GM21529 (cell line): ENCODE measurements at regions not wholly inside any gene's neighbourhood (a gene's known extent, or its start where the extent isn't known, plus 50 kb on each side); places are given as distances from the start of the nearest gene placed in this dataset.
A peak's percentile ranks its signal among the peaks of the same experiment; 100 is the strongest.

Experiments
- ATAC-seq: cut with Tn5 transposase; IDR thresholded peaks from one replicate; pipeline ENCODE4 v1.9.1; 2021; ENCODE audit not compliant: unreplicated experiment

DNA sequence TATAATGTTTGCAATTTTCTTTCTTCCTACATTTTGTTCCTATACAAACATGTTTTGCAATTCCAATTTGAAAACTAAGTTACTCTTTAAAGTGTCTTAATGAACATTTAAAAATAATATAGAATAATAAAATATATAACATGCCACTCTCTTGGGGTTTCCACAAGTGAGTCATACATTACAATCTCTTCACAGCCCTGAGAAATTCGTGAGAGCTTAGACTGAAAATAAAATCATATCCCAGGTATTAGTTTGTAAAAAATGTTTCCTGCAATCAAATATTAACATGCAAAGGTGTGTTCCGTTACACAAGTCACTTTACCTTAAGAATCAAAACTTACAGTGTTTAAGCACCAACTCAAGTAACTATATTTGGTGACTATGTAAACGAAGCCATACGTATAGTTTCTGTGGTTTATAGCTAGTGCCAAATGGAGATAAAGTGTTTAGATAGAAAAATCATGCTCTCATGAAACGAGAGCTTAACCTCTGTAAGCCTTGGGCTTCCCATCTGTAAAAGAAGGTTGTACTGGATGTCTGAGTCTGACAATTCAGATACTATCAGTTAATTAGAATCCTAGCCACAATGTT is 253.6 kb upstream of the ANO3 start:
- no peak for ATAC-seq

- no peak for ATAC-seq
Observed at GRCh38 chr11:26084313-26084712, 247.6 kb upstream of the ANO3 start.

DNA sequence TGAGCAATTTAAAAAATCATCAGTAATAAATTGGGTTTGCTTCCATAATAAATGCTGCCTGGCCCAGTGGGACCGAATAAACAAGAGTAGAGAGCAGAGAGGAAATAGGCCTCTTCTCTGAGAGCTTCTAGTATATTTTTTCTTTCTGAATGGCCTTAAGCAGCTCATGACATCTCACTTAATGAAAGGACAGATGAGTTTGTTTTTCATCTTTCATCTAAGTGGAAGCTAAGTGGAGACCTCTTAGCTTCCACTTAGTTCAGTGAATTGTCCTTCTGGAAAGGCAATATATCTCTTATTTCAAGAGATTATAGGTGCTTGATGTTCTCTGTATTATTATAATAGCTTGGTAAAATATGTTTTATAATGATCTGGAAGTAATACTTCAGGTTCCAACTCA is 245.9 kb upstream of the ANO3 start:
- ATAC-seq = no peak

GRCh38 chr11:26087120-26087935 is 244.6 kb upstream of the ANO3 start:
- ATAC-seq = peak; percentile 92

DNA sequence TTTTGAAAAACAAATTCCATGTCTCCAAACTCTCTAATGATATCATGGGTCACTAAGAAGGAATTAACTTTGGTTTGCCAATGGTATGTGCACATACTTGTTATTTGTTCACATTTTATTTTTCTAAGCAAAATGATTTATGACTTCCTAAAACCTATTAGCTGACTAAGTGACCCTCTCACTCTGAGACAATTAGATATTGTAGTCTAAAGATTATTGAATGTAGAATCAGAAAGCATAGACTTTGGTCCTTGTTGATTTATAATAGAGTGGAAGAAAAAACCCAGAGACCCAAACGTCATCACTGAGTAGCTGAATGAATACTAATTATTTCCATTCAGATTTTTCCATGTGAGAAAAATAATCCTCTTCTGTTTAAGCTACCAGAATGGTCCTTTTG is 243.5 kb upstream of the ANO3 start:
- no peak for ATAC-seq

DNA sequence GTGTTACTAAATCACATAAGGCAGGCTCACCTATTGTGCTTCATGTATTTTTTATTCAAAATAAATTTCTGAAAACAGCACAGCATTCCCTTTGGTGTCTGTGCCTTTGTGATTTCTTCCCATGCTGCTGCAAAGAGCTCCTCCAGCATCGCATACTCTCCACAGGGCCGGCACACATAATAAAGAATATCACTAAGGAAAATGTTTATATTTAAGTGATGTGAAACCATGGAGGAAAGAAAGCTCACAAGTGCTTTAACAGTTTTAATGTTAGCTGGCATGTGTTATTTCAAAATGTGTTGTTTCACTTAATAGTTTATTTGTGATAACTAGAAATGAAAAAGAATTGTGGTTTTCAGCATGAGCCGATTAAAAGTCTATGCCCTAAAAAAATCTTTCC is 241.3 kb upstream of the ANO3 start:
- no peak for ATAC-seq

GRCh38 chr11:26093206-26093605 is 238.7 kb upstream of the ANO3 start:
- no peak for ATAC-seq

GRCh38 chr11:26095340-26095739 is 236.6 kb upstream of the ANO3 start:
- ATAC-seq = no peak

DNA sequence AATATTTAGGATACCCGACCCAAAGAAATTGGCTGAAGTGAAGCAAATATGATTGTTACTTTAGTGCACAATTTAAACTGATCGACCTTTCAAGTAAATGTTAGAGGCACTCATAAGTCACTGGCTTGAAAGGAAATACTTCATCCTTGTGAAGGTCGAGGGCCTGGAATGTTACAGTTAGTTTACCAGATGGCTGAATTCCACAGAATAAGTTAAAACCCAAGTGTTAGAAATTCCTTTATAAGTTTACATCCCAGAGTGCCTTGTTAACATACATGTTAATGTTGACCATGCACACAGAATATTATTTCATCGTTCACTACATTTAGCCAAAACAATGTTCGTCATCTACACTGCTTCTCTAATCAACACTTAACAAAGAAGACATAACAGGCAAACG is 235.5 kb upstream of the ANO3 start:
- ATAC-seq = no peak

DNA sequence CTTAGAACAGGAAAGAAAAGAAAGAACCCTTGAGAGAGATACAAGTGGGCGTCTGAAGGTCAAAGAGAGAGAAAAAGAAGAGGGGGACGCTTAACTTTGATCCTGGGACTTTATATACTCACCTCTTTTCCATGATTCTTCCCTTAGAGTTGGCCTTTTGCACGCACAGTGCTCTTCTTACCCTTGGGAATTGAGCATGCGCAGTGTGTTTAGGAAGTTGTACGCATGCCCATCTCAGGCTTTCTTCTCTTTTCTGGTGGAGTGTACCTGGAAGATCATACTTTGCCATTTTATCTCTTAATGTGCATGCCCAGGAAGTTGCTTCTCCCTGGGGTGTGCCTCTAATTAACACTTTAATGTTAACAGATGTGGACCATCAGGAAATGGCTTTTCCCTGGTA is 229.6 kb upstream of the ANO3 start:
- ATAC-seq = no peak

GRCh38 chr11:26105762-26106423 is 226.0 kb upstream of the ANO3 start:
- no peak for ATAC-seq

DNA sequence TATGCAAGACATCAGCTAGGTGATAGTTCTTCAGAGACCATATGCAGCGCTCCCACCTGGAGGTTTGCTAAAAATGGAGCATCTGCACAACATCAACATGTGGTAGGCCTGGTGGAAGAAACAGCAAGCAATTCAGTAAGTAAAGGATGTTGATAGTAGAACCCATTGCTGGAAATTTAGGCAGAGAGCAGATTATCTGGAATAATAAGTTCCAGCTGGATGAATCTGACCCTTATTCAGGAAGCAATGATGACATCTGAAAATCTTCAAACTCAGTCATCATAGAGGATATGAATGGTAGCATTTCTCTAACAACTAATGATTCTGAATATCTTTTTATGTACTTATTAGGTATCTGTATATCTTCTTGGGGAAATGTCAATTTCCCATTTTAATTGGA is 225.2 kb upstream of the ANO3 start:
- no peak for ATAC-seq

DNA sequence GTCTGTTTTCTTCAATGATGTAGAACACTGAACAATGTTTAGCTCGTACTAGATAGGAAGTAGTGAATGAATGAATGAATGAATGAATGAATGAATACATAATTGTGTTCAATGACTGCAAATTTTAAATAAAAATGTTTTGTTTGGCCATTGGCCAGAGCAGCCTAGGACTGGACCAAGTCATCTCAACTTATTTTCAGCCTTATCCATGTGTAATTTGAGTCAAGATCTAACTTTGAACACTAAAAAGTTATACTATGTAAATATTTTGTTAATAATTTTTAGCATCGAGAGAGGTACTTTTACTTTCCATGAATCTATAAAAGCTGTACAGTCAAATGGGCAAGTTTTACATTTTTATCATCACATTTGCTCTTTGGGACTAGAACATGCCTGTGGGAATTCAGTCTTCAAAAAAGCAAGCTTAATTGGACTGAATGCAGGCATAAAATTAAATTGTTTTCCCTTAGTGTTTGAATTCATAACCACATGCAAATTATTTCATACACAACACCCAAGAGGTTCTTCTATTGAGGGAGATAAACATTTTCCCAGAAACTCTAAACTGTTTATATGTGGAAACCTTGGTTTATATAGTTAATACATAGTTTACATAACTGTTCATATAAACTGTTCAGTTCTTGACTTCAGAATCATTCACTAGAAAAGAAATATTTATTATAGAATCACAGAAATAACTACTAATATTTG is 222.1 kb upstream of the ANO3 start:
- no peak for ATAC-seq

- no peak for ATAC-seq
Observed at GRCh38 chr11:26112264-26112663, 219.7 kb upstream of the ANO3 start.

DNA sequence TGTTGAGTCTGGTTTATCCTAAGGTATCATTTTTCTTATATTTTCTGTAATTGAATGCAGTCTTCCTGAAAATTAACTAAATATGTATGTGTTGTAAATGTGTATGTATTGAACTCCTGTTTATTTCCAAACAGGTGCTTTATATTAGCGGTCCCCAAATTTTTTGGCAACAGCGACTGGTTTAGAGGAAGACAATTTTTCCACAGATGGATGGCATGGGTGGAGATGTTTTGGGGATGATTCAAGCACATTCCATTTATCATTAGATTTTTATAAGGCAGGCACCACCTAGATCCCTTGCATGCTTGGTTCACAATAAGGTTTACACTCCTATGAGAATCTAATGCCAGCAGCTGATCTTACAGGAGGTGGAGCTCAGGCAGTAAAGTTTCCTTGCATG is 210.5 kb upstream of the ANO3 start:
- ATAC-seq = no peak

DNA sequence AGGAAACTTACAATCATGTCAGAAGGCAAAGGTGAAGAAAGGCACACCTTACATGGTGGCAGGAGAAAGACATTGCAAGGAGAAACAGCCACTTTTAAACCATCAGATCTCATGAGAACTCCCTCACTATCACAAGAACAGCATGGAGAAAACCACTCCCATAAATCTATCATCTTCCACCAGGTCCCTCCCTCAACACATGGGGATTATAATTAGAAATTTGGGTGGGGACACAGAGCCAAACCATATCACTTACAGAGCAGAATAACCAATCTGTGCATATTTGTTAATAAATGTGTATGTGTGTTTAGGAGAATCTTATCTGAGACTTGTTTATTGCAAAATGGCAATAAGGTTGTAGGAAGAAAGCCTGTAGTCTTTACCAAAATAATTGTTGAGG is 205.2 kb upstream of the ANO3 start:
- ATAC-seq = no peak

DNA sequence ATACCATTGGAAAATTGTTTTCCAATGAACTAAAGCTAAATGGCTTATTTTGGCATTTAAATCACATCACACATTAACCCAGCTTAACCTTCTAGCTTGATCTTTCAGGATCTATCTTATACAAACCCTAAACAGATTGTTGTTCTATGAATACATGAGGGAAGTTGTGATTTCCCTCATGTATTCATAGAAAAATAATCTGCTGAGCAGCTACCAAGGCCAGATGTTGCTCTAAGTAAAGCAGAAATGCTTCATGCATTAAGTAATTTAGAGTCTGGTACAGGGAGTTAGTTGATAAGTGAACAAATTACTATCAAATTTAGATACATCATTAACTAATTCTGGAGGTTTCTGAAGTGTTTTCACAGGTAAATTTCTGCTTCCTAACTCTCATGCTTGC is 204.6 kb upstream of the ANO3 start:
- ATAC-seq = no peak

DNA sequence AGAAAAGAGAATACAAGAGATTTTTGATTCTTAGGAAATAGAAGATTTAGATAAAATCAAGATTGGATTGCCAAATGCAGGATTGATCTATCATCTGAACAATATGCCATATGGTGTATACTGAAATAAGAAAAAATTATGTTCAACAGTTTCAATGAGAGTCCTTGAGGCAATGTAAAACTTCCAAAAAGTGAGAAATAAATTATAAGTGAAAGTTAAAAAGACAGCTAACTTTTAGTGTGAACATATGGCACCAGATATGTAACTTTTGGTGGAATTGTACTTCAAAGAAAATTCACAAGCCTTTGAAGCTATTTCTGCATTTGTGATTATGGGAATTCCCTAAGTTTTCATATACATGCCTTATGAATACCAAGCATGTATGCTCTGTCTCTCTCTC is 200.5 kb upstream of the ANO3 start:
- no peak for ATAC-seq

GRCh38 chr11:26134053-26134452 is 197.9 kb upstream of the ANO3 start:
- no peak for ATAC-seq

DNA sequence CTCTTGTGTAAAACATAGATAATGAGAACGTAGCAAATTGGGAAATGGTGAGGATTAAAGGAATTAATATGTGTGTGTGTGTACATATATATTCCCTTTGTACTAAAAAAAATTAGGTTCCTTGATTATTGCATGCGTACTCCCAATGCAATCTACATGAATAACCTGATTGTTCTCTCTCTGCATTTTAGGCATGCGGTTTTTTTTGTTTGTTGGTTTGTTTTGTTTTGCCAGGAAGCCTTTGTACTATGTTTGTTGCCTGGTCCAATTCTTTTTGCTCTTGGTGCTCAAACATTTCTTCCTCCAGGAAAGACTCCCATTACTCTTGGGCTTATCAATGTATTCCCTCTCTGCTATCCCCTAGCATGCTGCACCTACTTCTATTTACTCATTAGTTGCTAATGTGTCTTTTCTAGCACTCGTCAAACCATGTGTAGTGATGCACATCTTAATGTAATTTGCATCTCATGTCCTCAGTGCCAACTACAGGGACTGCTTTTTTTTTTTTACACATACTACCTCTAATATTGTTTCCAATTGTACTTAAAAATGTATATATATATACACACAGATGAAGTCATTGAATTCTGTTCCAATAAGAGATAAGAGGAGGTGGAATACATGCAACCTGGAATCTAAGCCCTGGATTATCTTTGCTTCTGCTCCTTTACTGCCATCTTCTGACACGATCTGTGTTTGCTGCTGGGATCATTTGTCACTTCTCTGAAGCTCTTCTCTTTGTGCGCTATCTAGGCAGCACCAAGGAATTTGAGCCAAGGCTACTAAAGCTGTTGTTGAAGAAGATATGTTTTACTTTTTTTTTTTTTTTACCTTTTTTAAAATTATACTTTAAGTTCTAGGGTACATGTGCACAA is 197.2 kb upstream of the ANO3 start:
- no peak for ATAC-seq

DNA sequence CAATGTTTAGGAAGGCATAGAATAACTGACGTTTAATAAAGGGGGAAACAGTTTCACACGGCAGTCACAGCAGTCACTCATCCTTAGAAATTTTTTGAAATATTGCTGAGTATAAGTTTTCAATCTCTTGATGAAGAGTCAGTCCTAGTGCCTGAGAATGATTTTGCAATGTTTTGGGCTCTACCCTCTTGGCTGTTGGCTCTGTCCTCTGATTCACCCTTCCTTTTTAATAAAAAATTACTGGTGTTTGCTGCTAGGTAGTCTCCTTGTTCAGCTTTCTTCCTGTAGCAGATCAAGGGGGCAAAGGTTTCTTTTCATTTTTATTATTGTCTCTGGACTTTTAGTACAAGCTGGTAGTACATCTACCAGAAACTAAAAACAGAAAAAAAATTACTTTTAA is 194.3 kb upstream of the ANO3 start:
- no peak for ATAC-seq
